IgD-negative memory B cell (primary cell): ENCODE measurements at regions not wholly inside any gene's neighbourhood (a gene's known extent, or its start where the extent isn't known, plus 50 kb on each side); places are given as distances from the start of the nearest gene placed in this dataset.
A peak's percentile ranks its signal among the peaks of the same experiment; 100 is the strongest.
"Not testable (repeated sequence)": the region's sequence is repeated elsewhere in the genome, so short reads cannot be mapped to it uniquely, and the experiment has no call there.

Experiments
- H3K27ac Mint-ChIP-seq, 3 donors: one replicate each; pipeline ENCODE4 v1.8.0; 2020 to 2022; ENCODE audit warnings: mild to moderate bottlenecking in 3 of 3, mixed read lengths in 3 of 3, moderate library complexity in 1 of 3
- H3K27me3 Mint-ChIP-seq: one replicate; pipeline ENCODE4 v1.8.0; 2021; ENCODE audit warnings: mixed read lengths
- H3K36me3 Mint-ChIP-seq: one replicate; pipeline ENCODE4 v1.8.0; 2020; ENCODE audit warnings: mild to moderate bottlenecking, mixed read lengths
- H3K4me1 Mint-ChIP-seq, 3 donors: one replicate each; pipeline ENCODE4 v1.8.0; 2020 to 2022; ENCODE audit warnings: mixed read lengths in 3 of 3, mild to moderate bottlenecking in 1 of 3
- H3K4me3 Mint-ChIP-seq, 4 donors: one replicate each; pipeline ENCODE4 v1.8.0; 2020 to 2022; ENCODE audit warnings: mild to moderate bottlenecking in 4 of 4, mixed read lengths in 4 of 4, moderate library complexity in 3 of 4
- H3K9me3 Mint-ChIP-seq, 3 donors: one replicate each; pipeline ENCODE4 v1.8.0; 2020 to 2021; ENCODE audit warnings: mixed read lengths in 3 of 3, mild to moderate bottlenecking in 1 of 3

DNA sequence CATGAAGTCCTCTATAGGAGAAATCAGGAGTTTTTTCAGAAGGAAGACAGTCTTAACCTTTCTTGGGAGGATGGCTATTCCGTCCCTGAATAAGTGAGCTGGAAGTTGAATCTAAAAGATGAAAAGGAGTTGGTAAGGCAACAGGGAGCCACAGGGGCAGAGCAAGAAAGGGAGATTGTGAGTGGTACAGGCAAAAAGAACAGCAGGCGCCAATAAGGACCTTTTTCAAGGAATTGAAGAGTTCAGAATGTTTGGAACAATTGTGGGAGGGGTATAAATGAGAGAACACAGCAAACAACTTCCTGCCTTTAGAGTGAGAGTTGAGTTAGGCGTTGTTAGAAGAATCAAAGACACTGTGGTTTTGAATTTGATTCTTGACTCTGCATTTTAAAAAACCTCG, 1003.7 kb downstream of the EPHA7 start:
- no peaks in the 10 kb centered on the region for H3K27me3 Mint-ChIP-seq
- H3K4me3 Mint-ChIP-seq = no peak overlapping the region
- peaks cover 0 to 2% (median 1%) of the 10 kb centered on the region in 3 donors for H3K9me3 Mint-ChIP-seq
- H3K4me1 Mint-ChIP-seq = no peaks in the 10 kb centered on the region
- H3K27ac Mint-ChIP-seq = no peak overlapping the region
- no peaks in the 10 kb centered on the region for H3K36me3 Mint-ChIP-seq

DNA sequence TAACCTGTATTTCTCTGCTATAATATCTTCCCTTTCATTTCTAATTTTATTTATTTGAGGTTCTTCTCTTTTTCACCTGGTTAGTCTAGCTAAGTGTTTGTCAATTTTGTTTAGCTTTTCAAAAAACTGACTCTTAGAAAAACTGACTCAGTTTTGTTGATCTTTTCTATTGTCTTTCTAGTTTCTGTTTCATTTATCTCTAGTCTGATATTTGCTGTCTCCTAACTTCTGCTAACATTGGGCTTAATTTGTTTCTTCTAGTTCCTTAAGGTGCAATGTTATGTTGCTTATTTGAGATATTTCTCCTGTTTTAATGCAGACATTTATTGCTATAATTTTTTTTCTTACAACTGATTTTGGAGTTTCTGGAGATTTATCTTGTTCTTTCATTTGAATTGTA, 1011.0 kb downstream of the EPHA7 start:
- peaks cover 2% of the 10 kb centered on the region for H3K36me3 Mint-ChIP-seq
- no peak overlapping the region for H3K4me3 Mint-ChIP-seq
- no peaks in the 10 kb centered on the region for H3K27me3 Mint-ChIP-seq
- H3K9me3 Mint-ChIP-seq = peaks cover 0 to 6% (median 0%) of the 10 kb centered on the region in 3 donors
- no peaks in the 10 kb centered on the region for H3K4me1 Mint-ChIP-seq
- H3K27ac Mint-ChIP-seq = no peak overlapping the region

GRCh38 chr6:92404281-92404680, 1015.1 kb downstream of the EPHA7 start:
- peaks cover 2 to 6% (median 4%) of the 10 kb centered on the region in 3 donors for H3K9me3 Mint-ChIP-seq
- no peak overlapping the region for H3K27ac Mint-ChIP-seq
- H3K36me3 Mint-ChIP-seq = peaks cover 2% of the 10 kb centered on the region
- no peaks in the 10 kb centered on the region for H3K27me3 Mint-ChIP-seq
- no peak overlapping the region for H3K4me3 Mint-ChIP-seq
- no peaks in the 10 kb centered on the region for H3K4me1 Mint-ChIP-seq

GRCh38 chr6:92399911-92400310, 1019.4 kb downstream of the EPHA7 start:
- Mint-ChIP-seq H3K4me1 (no peaks in the 10 kb centered on the region), H3K9me3 (peaks cover 2 to 5% (median 4%) of the 10 kb centered on the region in 3 donors), H3K36me3 (peaks cover 2% of the 10 kb centered on the region), H3K27me3 (no peaks in the 10 kb centered on the region), H3K27ac (no peak overlapping the region), H3K4me3 (no peak overlapping the region)

GRCh38 chr6:92388706-92389105, 1030.7 kb downstream of the EPHA7 start:
- not testable (repeated sequence) for H3K4me3 Mint-ChIP-seq, H3K27ac Mint-ChIP-seq, H3K4me1 Mint-ChIP-seq, H3K36me3 Mint-ChIP-seq, H3K9me3 Mint-ChIP-seq, H3K27me3 Mint-ChIP-seq

GRCh38 chr6:92380803-92381601, 1038.4 kb downstream of the EPHA7 start:
- no peaks in the 10 kb centered on the region for H3K27me3 Mint-ChIP-seq
- no peak overlapping the region for H3K27ac Mint-ChIP-seq
- no peaks in the 10 kb centered on the region for H3K36me3 Mint-ChIP-seq
- H3K4me3 Mint-ChIP-seq = no peak overlapping the region
- no peaks in the 10 kb centered on the region for H3K4me1 Mint-ChIP-seq
- H3K9me3 Mint-ChIP-seq = no peaks in the 10 kb centered on the region

GRCh38 chr6:92377137-92377536, 1042.2 kb downstream of the EPHA7 start:
- Mint-ChIP-seq H3K9me3 (peaks cover 0 to 3% (median 0%) of the 10 kb centered on the region in 3 donors), H3K36me3 (no peaks in the 10 kb centered on the region), H3K4me1 (no peaks in the 10 kb centered on the region), H3K4me3 (no peak overlapping the region), H3K27me3 (no peaks in the 10 kb centered on the region), H3K27ac (no peak overlapping the region)

DNA sequence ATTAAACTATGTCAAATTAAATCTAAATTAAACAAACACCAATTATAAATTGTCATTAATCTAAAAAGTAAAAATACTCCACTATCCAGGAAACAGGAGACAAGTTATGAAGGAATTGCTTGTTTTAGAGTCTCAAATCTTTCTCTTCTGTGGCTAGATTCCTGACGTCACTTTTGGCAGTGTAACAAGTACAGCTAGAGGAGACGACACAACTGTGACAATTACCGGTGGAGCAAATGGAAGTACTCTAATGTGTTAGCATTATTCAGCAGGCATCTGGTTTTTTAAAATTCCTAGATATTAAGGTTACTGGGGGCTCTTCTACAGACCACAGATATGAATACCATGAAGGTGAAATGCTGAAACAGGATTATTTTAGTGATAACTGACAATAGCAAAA, 1042.7 kb downstream of the EPHA7 start:
- no peaks in the 10 kb centered on the region for H3K4me1 Mint-ChIP-seq
- H3K9me3 Mint-ChIP-seq = peaks cover 0 to 5% (median 0%) of the 10 kb centered on the region in 3 donors
- H3K36me3 Mint-ChIP-seq = no peaks in the 10 kb centered on the region
- no peak overlapping the region for H3K4me3 Mint-ChIP-seq
- H3K27me3 Mint-ChIP-seq = no peaks in the 10 kb centered on the region
- H3K27ac Mint-ChIP-seq = no peak overlapping the region

GRCh38 chr6:92371211-92372208, 1047.8 kb downstream of the EPHA7 start:
- H3K4me1 Mint-ChIP-seq = no peaks in the 10 kb centered on the region
- no peaks in the 10 kb centered on the region for H3K27me3 Mint-ChIP-seq
- no peak overlapping the region for H3K27ac Mint-ChIP-seq
- H3K9me3 Mint-ChIP-seq = peaks cover 3 to 5% (median 3%) of the 10 kb centered on the region in 3 donors
- no peaks in the 10 kb centered on the region for H3K36me3 Mint-ChIP-seq
- no peak overlapping the region for H3K4me3 Mint-ChIP-seq

DNA sequence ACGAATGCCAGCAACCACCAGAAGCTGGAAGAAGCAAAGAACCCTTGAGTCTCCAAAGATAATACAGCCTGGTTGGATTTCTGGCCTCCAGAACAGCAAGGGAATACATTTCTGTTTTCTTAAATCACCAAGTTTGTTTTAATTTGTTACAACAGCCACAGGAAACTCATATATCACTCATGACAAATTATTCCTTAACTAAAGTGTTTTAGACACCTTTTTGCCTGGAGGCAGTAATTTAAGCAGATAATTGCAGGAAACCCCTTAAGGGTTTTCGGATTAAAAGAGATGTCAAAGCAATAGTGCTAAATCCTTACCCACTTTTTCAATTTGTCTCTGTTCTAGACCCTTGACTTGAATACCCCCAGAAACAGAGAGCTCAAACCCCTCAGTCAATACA, 1050.0 kb downstream of the EPHA7 start:
- no peaks in the 10 kb centered on the region for H3K36me3 Mint-ChIP-seq
- H3K9me3 Mint-ChIP-seq = peaks cover 3 to 8% (median 3%) of the 10 kb centered on the region in 3 donors
- H3K27ac Mint-ChIP-seq = no peak overlapping the region
- no peaks in the 10 kb centered on the region for H3K4me1 Mint-ChIP-seq
- no peaks in the 10 kb centered on the region for H3K27me3 Mint-ChIP-seq
- H3K4me3 Mint-ChIP-seq = no peak overlapping the region

DNA sequence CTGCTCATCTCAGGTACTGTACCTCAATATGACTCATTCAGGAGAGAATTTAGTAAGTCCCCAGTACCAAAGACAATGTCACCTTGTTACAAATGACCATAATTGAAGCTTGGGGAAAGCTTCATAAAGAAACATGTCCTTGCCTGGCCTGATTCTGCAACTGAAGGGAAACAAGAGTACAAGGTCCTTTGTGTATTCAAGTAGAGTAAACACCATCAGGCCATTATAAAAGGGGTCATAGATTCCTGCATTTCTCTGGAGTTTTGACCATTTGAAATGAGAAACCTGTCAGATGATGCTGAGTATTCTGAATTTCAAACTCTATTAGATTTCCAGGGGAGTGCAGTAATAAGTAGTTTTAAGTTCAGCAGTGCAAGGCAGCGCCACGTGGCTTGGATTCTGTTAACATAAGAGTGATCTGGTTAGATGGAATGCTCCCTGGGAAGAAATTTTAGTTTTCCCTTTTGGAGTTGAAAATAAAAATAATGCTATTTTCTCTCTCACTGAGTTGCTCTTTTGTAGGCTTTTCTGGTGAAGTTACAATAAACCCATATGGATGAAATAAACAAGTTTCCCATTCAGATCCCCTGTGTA, 1054.3 kb downstream of the EPHA7 start:
- peaks cover 0 to 12% (median 3%) of the 10 kb centered on the region in 3 donors for H3K9me3 Mint-ChIP-seq
- H3K4me3 Mint-ChIP-seq = no peak overlapping the region
- H3K36me3 Mint-ChIP-seq = no peaks in the 10 kb centered on the region
- no peaks in the 10 kb centered on the region for H3K4me1 Mint-ChIP-seq
- H3K27me3 Mint-ChIP-seq = no peaks in the 10 kb centered on the region
- H3K27ac Mint-ChIP-seq = no peak overlapping the region

DNA sequence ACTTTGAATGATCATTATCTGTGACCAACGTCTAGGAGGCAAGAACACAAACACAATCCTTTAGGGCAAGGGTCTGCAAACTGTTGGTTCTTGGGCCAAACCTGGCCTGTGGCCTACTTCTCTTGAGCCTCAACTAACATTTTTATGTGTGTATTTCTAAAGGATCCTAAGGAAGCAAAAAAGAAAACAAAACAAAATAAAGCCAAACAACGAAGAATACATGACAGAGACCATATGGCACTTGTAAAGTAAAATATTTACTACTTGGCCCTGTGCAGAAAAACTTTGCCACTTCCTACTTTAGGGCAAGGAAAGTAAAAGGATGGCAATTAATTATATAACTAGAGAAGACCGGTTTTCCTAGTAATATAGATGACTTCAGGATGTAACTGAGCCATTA, 1056.2 kb downstream of the EPHA7 start:
- H3K27me3 Mint-ChIP-seq = no peaks in the 10 kb centered on the region
- peak overlapping the region in 1 of 3 donors; percentile 24 for H3K27ac Mint-ChIP-seq
- no peaks in the 10 kb centered on the region for H3K4me1 Mint-ChIP-seq
- H3K4me3 Mint-ChIP-seq = no peak overlapping the region
- H3K9me3 Mint-ChIP-seq = peaks cover 0 to 12% (median 3%) of the 10 kb centered on the region in 3 donors
- no peaks in the 10 kb centered on the region for H3K36me3 Mint-ChIP-seq

GRCh38 chr6:92362404-92362803, 1057.0 kb downstream of the EPHA7 start:
- no peak overlapping the region for H3K4me3 Mint-ChIP-seq
- no peaks in the 10 kb centered on the region for H3K36me3 Mint-ChIP-seq
- H3K27ac Mint-ChIP-seq = no peak overlapping the region
- H3K9me3 Mint-ChIP-seq = peaks cover 0 to 12% (median under 1%) of the 10 kb centered on the region in 3 donors
- H3K27me3 Mint-ChIP-seq = no peaks in the 10 kb centered on the region
- H3K4me1 Mint-ChIP-seq = no peaks in the 10 kb centered on the region

- Mint-ChIP-seq H3K27ac (no peak overlapping the region), H3K36me3 (no peaks in the 10 kb centered on the region)
Measured at GRCh38 chr6:92361990-92362389, 1057.4 kb downstream of the EPHA7 start.

GRCh38 chr6:92354270-92354829, 1065.0 kb downstream of the EPHA7 start:
- Mint-ChIP-seq H3K9me3 (peaks cover 0 to 3% (median 2%) of the 10 kb centered on the region in 3 donors), H3K27ac (no peak overlapping the region), H3K4me1 (no peaks in the 10 kb centered on the region), H3K27me3 (no peaks in the 10 kb centered on the region), H3K36me3 (no peaks in the 10 kb centered on the region), H3K4me3 (no peak overlapping the region)

More at GRCh38 chr6:92361990-92362389, 1057.4 kb downstream of the EPHA7 start:
- Mint-ChIP-seq H3K4me3 (no peak overlapping the region), H3K9me3 (peaks cover 0 to 12% (median 0%) of the 10 kb centered on the region in 3 donors), H3K27me3 (no peaks in the 10 kb centered on the region), H3K4me1 (no peaks in the 10 kb centered on the region)
